GM12875 (cell line): ENCODE measurements at regions not wholly inside any gene's neighbourhood (a gene's known extent, or its start where the extent isn't known, plus 50 kb on each side); places are given as distances from the start of the nearest gene placed in this dataset.

Source experiments
- H3K4me3 ChIP-seq: one replicate; pipeline ENCODE4 v1.5.1; 2011; ENCODE audit warnings: low read depth, low read length, control low read depth
- CTCF ChIP-seq: IDR thresholded peaks from 2 replicates; pipeline ENCODE4 v1.5.1; 2011; ENCODE audit warnings: low read depth, mild to moderate bottlenecking, control low read depth, inconsistent platforms, low read length, moderate library complexity, borderline replicate concordance; ENCODE audit not compliant: insufficient read depth

GRCh38 chr9:103277240-103277639 is 282.1 kb downstream of the CYLC2 start:
- TF ChIP-seq CTCF: no peak

GRCh38 chr9:103281126-103281525 is 286.0 kb downstream of the CYLC2 start:
- no peak overlapping the region for H3K4me3 ChIP-seq
- TF ChIP-seq CTCF: no peak

More at GRCh38 chr9:103277240-103277639, 282.1 kb downstream of the CYLC2 start:
- no peak overlapping the region for H3K4me3 ChIP-seq

- no peak for TF ChIP-seq CTCF
- no peak overlapping the region for H3K4me3 ChIP-seq
Measured at GRCh38 chr9:103287361-103287760, 292.2 kb downstream of the CYLC2 start.

- H3K4me3 ChIP-seq: no peak overlapping the region
- TF ChIP-seq CTCF: no peak
Measured at GRCh38 chr9:103296189-103296588, 301.1 kb downstream of the CYLC2 start.

- TF ChIP-seq CTCF: no peak
- H3K4me3 ChIP-seq: no peak overlapping the region
Measured at GRCh38 chr9:103301051-103301450, 305.9 kb downstream of the CYLC2 start.

GRCh38 chr9:103304797-103305196 is 309.7 kb downstream of the CYLC2 start:
- no peak overlapping the region for H3K4me3 ChIP-seq
- no peak for TF ChIP-seq CTCF

GRCh38 chr9:103319979-103320378 is 324.8 kb downstream of the CYLC2 start:
- TF ChIP-seq CTCF: no peak
- no peak overlapping the region for H3K4me3 ChIP-seq
